ENCODE measurements at regions not wholly inside any gene's neighbourhood (a gene's known extent, or its start where the extent isn't known, plus 50 kb on each side); places are given as distances from the start of the nearest gene placed in this dataset.

GRCh38 chr13:65733110-65733509, 1497.0 kb downstream of the PCDH9 start:
- TF ChIP-seq CTCF (IDR thresholded peaks at IDR 0.05; ENCODE audit: extremely low read depth, missing control alignments) = no peak
- no peak for DNase-seq (ENCODE audit: low spot score)

- no peak for TF ChIP-seq CTCF (IDR thresholded peaks at IDR 0.05; ENCODE audit: extremely low read depth, missing control alignments)
- no peak for DNase-seq (ENCODE audit: low spot score)
Measured at GRCh38 chr13:65727070-65727469, 1503.1 kb downstream of the PCDH9 start.

GRCh38 chr13:65725006-65725405, 1505.1 kb downstream of the PCDH9 start:
- no peak for TF ChIP-seq CTCF (IDR thresholded peaks at IDR 0.05; ENCODE audit: extremely low read depth, missing control alignments)
- DNase-seq (ENCODE audit: low spot score) = no peak

GRCh38 chr13:65724226-65724625, 1505.9 kb downstream of the PCDH9 start:
- no peak for TF ChIP-seq CTCF (IDR thresholded peaks at IDR 0.05; ENCODE audit: extremely low read depth, missing control alignments)
- DNase-seq (ENCODE audit: low spot score) = no peak

- no peak for TF ChIP-seq CTCF (IDR thresholded peaks at IDR 0.05; ENCODE audit: extremely low read depth, missing control alignments)
- no peak for DNase-seq (ENCODE audit: low spot score)
Measured at GRCh38 chr13:65722506-65722905, 1507.6 kb downstream of the PCDH9 start.

DNA sequence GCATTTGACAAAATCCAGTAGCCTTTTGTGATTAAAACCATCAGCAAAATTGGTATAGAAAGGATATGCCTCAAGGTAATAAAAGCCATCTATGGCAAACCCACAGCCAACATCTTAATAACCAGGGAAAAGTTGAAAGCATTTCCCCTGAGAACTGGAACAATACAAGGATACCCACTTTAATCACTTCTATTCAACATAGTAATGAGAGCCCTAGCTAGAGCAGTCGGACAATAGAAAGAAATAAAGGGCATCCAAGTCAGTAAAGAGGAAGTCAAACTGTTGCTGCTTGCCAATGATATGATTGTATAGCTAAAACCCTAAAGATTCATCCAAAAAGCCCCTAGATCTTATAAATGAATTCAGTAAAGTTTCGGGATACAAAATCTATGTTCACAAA, 1510.3 kb downstream of the PCDH9 start:
- TF ChIP-seq CTCF (IDR thresholded peaks at IDR 0.05; ENCODE audit: extremely low read depth, missing control alignments) = no peak
- no peak for DNase-seq (ENCODE audit: low spot score)

- DNase-seq (ENCODE audit: low spot score) = no peak
- no peak for TF ChIP-seq CTCF (IDR thresholded peaks at IDR 0.05; ENCODE audit: extremely low read depth, missing control alignments)
Measured at GRCh38 chr13:65710514-65710913, 1519.6 kb downstream of the PCDH9 start.
